ENCODE measurements at regions not wholly inside any gene's neighbourhood (a gene's known extent, or its start where the extent isn't known, plus 50 kb on each side); places are given as distances from the start of the nearest gene placed in this dataset.

- in situ Hi-C loops (cut with HindIII; ENCODE audit: low sequenced_read_pairs): no loop called here
- no peak overlapping the region for H3K4me3 ChIP-seq (ENCODE audit: low read depth, low read length)
- no peak for TF ChIP-seq CTCF (IDR thresholded peaks at IDR 0.05; ENCODE audit: low read depth, low read length, missing control alignments)
- no peak for DNase-seq (ENCODE audit: low read depth)
These were observed 523.6 kb upstream of the PLXNA2 start for GRCh38 chr1:208767816-208768215.

GRCh38 chr1:208772891-208773290 is 528.7 kb upstream of the PLXNA2 start:
- in situ Hi-C loops (cut with HindIII; ENCODE audit: low sequenced_read_pairs): no loop called here
- no peak overlapping the region for H3K4me3 ChIP-seq (ENCODE audit: low read depth, low read length)
- no peak for TF ChIP-seq CTCF (IDR thresholded peaks at IDR 0.05; ENCODE audit: low read depth, low read length, missing control alignments)
- DNase-seq (ENCODE audit: low read depth): no peak

- in situ Hi-C loops (cut with HindIII; ENCODE audit: low sequenced_read_pairs): no loop called here
- no peak overlapping the region for H3K4me3 ChIP-seq (ENCODE audit: low read depth, low read length)
- no peak for TF ChIP-seq CTCF (IDR thresholded peaks at IDR 0.05; ENCODE audit: low read depth, low read length, missing control alignments)
- no peak for DNase-seq (ENCODE audit: low read depth)
These were observed 531.7 kb upstream of the PLXNA2 start for GRCh38 chr1:208775841-208776240.

- H3K4me3 ChIP-seq (ENCODE audit: low read depth, low read length): no peak overlapping the region
- TF ChIP-seq CTCF (IDR thresholded peaks at IDR 0.05; ENCODE audit: low read depth, low read length, missing control alignments): no peak
- in situ Hi-C loops (cut with HindIII; ENCODE audit: low sequenced_read_pairs): no loop called here
- no peak for DNase-seq (ENCODE audit: low read depth)
These were observed 534.2 kb upstream of the PLXNA2 start for GRCh38 chr1:208778417-208778816.

GRCh38 chr1:208781391-208782045 is 537.3 kb upstream of the PLXNA2 start:
- no peak for TF ChIP-seq CTCF (IDR thresholded peaks at IDR 0.05; ENCODE audit: low read depth, low read length, missing control alignments)
- in situ Hi-C loops (cut with HindIII; ENCODE audit: low sequenced_read_pairs): no loop called here
- no peak overlapping the region for H3K4me3 ChIP-seq (ENCODE audit: low read depth, low read length)
- DNase-seq (ENCODE audit: low read depth): no peak

GRCh38 chr1:208782186-208782585 is 538.0 kb upstream of the PLXNA2 start:
- H3K4me3 ChIP-seq (ENCODE audit: low read depth, low read length): no peak overlapping the region
- DNase-seq (ENCODE audit: low read depth): no peak
- TF ChIP-seq CTCF (IDR thresholded peaks at IDR 0.05; ENCODE audit: low read depth, low read length, missing control alignments): no peak
- in situ Hi-C loops (cut with HindIII; ENCODE audit: low sequenced_read_pairs): no loop called here

Measured in astrocyte of the cerebellum (primary cell).